K562 (cell line): ENCODE measurements at regions not wholly inside any gene's neighbourhood (a gene's known extent, or its start where the extent isn't known, plus 50 kb on each side); places are given as distances from the start of the nearest gene placed in this dataset.

Experiments used
- CHD2 ChIP-seq: IDR thresholded peaks from 2 replicates; pipeline ENCODE4 v1.6.1; 2011; ENCODE audit warnings: low read depth, low read length
- MAZ ChIP-seq, 2 experiments: fragments of 450-650 bp in 1 of 2; sonication (generic) in 1 of 2; formaldehyde crosslinking; IDR thresholded peaks in 1 of 2; conservative IDR thresholded peaks in 1 of 2; 2 replicates each; pipeline versions ENCODE4 v1.4.0 to v1.5.0; 2020; ENCODE audit warnings: mild to moderate bottlenecking in 1 of 2, missing genetic modification reagents in 1 of 2
- NFE2L1 ChIP-seq: fragments of 450-650 bp; IDR thresholded peaks from 2 replicates; pipeline ENCODE4 v1.6.1; 2016; ENCODE audit warnings: missing genetic modification characterization, low read depth, mild to moderate bottlenecking, missing compliant biosample characterization, moderate library complexity, borderline replicate concordance
- TCF3 ChIP-seq: sonication (generic); formaldehyde crosslinking; IDR thresholded peaks from 2 replicates; pipeline ENCODE4 v1.4.0; 2020; ENCODE audit warnings: mild to moderate bottlenecking, missing genetic modification reagents
- ZFP36 ChIP-seq: fragments of 150-350 bp; IDR thresholded peaks from 2 replicates; pipeline ENCODE4 v1.6.1; 2018; ENCODE audit warnings: low read length, low read depth; ENCODE audit not compliant: partially characterized antibody
- TF ChIP-seq, protein P1 (sequence below): fragments of 250-450 bp; sonication (Bioruptor Pico); IDR thresholded peaks from 2 replicates; pipeline ENCODE4 v1.4.0; 2020; ENCODE audit warnings: borderline replicate concordance
- TF ChIP-seq, protein P2 (sequence below): fragments of 450-650 bp; formaldehyde crosslinking; IDR thresholded peaks from 2 replicates; pipeline ENCODE4 v1.4.0; 2020; ENCODE audit warnings: mild to moderate bottlenecking, moderate library complexity
- TF ChIP-seq, protein P3 (sequence below): fragments of 450-650 bp; formaldehyde crosslinking; IDR thresholded peaks from 2 replicates; pipeline ENCODE4 v1.4.0; 2020; ENCODE audit warnings: mild to moderate bottlenecking
- TF ChIP-seq, protein P4 (sequence below): fragments of 450-650 bp; conservative IDR thresholded peaks from 2 replicates; pipeline ENCODE4 v1.6.1; 2016; ENCODE audit warnings: missing genetic modification characterization, low read depth, mild to moderate bottlenecking, control low read depth, missing compliant biosample characterization

DNA sequence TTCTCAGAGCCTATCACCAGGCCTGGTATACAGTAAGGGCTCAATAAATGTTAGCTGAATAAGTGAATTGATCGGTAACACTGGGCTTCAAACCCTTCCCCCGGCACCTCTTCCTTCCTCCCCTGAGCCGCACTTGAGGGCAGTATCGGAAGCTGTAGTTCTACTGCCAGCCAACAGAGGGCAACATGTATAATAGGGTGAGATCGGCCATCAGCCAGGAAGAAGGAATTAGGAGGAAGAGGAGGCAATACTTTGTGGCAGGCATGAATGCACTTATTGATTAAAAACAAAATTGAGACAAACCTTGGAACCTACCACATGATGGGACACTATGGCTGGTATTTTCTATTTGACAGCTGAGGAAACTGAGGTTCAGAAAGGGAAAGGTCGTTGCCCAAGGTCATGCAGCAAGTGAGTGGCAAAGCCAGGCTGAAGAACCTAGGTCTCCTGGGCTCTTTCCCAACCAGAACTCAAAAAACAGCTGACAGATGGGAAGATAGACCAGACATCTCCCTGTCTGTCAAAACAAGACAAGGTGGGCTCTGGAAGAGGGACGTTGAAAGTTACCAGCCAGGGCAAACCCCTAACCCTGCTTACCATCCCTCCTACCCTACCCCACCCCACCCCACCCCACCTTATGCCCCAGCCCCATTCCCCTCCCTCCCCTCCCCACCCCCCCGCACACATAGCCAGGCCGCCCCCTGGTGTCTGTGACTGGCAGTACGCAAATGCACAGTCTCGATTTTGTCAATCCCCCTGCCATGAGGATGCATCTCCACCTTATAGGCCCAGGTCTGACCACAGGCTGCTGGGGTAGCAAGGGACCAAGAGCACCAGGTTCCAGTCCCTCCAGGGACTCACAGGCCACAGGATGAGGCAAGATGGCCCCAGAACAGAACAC lies 107.3 kb upstream of the RUNX3 start (continued):
- TF ChIP-seq, protein P1, sequence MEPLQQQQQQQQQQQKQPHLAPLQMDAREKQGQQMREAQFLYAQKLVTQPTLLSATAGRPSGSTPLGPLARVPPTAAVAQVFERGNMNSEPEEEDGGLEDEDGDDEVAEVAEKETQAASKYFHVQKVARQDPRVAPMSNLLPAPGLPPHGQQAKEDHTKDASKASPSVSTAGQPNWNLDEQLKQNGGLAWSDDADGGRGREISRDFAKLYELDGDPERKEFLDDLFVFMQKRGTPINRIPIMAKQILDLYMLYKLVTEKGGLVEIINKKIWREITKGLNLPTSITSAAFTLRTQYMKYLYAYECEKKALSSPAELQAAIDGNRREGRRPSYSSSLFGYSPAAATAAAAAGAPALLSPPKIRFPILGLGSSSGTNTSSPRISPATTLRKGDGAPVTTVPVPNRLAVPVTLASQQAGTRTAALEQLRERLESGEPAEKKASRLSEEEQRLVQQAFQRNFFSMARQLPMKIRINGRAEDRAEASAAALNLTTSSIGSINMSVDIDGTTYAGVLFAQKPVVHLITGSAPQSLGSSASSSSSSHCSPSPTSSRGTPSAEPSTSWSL (CRISPR knock-in tag), result no peak
- TF ChIP-seq NFE2L1 (tag) (no peak), CHD2 (no peak), TCF3 (CRISPR knock-in tag) (no peak), ZFP36 (no peak), MAZ (CRISPR knock-in tag; conservative IDR thresholded peaks at IDR 0.05 in 1 of 2, IDR thresholded peaks at IDR 0.05 in 1 of 2) (peak in 1 of 2 experiments; percentile 75; a peak in 2 of 4 replicates)
- TF ChIP-seq, protein P2, sequence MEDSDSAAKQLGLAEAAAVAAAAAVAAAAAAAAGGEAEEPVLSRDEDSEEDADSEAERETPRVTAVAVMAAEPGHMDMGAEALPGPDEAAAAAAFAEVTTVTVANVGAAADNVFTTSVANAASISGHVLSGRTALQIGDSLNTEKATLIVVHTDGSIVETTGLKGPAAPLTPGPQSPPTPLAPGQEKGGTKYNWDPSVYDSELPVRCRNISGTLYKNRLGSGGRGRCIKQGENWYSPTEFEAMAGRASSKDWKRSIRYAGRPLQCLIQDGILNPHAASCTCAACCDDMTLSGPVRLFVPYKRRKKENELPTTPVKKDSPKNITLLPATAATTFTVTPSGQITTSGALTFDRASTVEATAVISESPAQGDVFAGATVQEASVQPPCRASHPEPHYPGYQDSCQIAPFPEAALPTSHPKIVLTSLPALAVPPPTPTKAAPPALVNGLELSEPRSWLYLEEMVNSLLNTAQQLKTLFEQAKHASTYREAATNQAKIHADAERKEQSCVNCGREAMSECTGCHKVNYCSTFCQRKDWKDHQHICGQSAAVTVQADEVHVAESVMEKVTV (CRISPR knock-in tag), result peak; percentile 48
- TF ChIP-seq, protein P3, sequence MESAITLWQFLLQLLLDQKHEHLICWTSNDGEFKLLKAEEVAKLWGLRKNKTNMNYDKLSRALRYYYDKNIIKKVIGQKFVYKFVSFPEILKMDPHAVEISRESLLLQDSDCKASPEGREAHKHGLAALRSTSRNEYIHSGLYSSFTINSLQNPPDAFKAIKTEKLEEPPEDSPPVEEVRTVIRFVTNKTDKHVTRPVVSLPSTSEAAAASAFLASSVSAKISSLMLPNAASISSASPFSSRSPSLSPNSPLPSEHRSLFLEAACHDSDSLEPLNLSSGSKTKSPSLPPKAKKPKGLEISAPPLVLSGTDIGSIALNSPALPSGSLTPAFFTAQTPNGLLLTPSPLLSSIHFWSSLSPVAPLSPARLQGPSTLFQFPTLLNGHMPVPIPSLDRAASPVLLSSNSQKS (CRISPR knock-in tag), result no peak
- TF ChIP-seq, protein P4, sequence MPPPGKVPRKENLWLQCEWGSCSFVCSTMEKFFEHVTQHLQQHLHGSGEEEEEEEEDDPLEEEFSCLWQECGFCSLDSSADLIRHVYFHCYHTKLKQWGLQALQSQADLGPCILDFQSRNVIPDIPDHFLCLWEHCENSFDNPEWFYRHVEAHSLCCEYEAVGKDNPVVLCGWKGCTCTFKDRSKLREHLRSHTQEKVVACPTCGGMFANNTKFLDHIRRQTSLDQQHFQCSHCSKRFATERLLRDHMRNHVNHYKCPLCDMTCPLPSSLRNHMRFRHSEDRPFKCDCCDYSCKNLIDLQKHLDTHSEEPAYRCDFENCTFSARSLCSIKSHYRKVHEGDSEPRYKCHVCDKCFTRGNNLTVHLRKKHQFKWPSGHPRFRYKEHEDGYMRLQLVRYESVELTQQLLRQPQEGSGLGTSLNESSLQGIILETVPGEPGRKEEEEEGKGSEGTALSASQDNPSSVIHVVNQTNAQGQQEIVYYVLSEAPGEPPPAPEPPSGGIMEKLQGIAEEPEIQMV (tag), result no peak
